ENCODE measurements at regions not wholly inside any gene's neighbourhood (a gene's known extent, or its start where the extent isn't known, plus 50 kb on each side); places are given as distances from the start of the nearest gene placed in this dataset.

GRCh38 chr3:150330174-150330573 lies 77.9 kb upstream of the TSC22D2 start:
- ChIA-PET POLR2A (ENCODE audit: low non-redundant PET) (no interaction called here), CTCF (no interaction called here)
- no peak for TF ChIP-seq CTCF (conservative IDR thresholded peaks at IDR 0.05; ENCODE audit: low read depth)
- no peak overlapping the region for H3K27ac ChIP-seq
- DNase-seq (ENCODE audit: low spot score) = no peak

- no peak for DNase-seq (ENCODE audit: low spot score)
- ChIA-PET CTCF (no interaction called here), POLR2A (ENCODE audit: low non-redundant PET) (no interaction called here)
- TF ChIP-seq CTCF (conservative IDR thresholded peaks at IDR 0.05; ENCODE audit: low read depth) = no peak
- no peak overlapping the region for H3K27ac ChIP-seq
Measured at GRCh38 chr3:150329408-150329807, 78.7 kb upstream of the TSC22D2 start.

DNA sequence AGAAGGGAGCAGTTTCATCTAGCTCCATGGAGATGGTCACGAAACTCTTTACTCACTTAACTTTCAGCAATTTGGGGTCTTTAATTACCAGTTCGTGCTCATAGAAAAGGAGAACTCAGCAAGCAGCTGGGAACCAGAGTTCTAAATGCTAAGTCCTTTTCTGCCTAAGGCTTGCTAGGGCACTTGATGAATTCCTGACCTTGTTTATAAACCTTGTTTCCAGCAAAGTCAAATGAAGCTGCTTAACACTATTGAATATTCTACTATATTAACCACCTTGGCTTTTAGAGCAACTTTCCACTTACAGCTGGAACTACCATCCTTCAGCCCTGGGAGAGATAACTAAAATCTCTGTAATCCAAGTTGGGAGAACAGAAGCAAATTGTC lies 79.5 kb upstream of the TSC22D2 start:
- no peak overlapping the region for H3K27ac ChIP-seq
- POLR2A ChIA-PET (ENCODE audit: low non-redundant PET) = no interaction called here
- TF ChIP-seq CTCF (conservative IDR thresholded peaks at IDR 0.05; ENCODE audit: low read depth) = no peak
- DNase-seq (ENCODE audit: low spot score) = no peak
- CTCF ChIA-PET = no interaction called here

DNA sequence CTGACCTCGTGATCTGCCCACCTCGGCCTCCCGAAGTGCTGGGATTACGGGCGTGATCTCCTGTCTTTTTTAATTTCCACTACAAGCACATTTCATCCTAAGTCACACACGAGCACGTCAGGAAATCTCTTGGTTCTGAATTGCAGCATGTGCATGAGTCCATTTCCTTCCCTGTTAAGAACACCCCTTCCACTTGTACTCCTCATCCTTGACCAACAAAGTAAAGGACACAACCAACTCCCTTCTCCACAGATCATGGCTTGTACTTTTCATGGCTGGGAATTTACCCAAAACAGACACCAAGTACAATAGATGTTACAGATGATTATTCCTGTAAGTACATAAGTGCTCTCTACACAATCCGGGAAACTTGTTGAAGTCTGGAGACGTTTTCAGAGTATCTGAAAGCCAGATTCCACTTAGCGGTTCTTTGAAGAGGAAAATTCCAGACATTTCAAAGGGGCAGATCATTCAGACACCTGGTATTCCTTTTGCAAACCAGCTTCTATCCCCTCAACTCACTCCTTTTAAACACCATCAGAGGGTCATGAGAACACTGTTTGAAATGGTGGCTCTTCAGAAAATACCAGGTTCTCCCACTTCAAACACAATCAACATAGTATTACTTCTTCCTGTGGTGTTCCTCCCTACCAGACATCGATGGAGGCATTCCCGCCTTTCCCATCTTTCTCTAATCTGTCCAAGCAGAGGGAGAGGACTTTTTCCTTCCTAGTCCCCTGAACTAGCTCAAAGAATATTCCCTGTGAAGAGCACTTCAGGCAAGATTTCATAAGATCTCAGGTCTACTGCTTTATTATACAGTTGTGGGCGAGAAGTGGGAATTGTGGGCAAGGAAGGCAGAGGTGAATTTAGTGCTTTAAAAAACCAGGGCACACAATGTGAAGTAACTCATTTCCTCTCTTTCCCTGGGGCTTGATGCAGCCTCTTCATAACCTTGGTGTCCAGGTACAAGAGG lies 80.1 kb upstream of the TSC22D2 start:
- ChIA-PET CTCF (no interaction called here), POLR2A (ENCODE audit: low non-redundant PET) (no interaction called here)
- DNase-seq (ENCODE audit: low spot score) = no peak
- no peak for TF ChIP-seq CTCF (conservative IDR thresholded peaks at IDR 0.05; ENCODE audit: low read depth)
- H3K27ac ChIP-seq = no peak overlapping the region

DNA sequence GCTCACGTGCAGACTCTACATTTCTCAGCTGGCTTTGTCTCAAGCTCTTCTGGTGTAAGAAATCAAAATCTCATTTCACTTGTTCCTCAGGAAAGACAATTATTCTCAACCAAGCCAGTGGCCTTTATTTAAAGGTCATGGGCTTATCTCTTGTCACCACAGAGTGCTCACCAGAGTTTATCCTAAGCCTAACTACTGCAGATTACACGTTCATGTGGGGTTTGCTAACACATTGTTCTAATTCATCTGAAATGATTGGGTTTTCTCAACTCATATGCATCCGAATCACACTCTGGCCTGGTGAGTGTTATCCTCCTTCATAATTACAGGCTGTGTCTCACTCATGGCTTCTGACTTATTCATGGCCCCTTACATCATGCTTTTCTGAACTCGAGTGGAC lies 83.3 kb upstream of the TSC22D2 start:
- POLR2A ChIA-PET (ENCODE audit: low non-redundant PET) = no interaction called here
- CTCF ChIA-PET = no interaction called here
- TF ChIP-seq CTCF (conservative IDR thresholded peaks at IDR 0.05; ENCODE audit: low read depth) = no peak
- H3K27ac ChIP-seq = no peak overlapping the region
- DNase-seq (ENCODE audit: low spot score) = no peak

DNA sequence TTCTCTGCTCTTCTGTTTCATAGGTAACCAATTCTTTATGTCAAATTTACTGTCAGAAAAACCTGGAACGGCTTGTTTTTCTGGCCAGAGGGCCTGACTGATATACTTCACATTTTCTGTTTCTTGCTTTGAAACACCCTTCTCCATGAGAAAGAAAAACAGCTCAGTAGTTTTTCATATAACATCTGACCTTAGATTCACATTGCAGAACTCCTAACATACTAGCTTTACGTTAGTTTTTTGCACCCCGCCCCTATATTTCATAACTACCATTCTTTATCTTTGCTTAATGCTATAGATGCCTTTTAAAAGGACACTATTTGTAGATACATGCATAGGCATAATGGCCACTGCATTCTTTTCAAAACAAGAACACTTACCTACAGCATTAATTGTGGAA lies 83.9 kb upstream of the TSC22D2 start:
- no peak for DNase-seq (ENCODE audit: low spot score)
- ChIA-PET POLR2A (ENCODE audit: low non-redundant PET) (interaction anchor here (0.5 kb wide), 1 partner anchor 10 kb away, joined by 3 read pairs; no protein-coding TSS in a partner anchor), CTCF (no interaction called here)
- H3K27ac ChIP-seq = no peak overlapping the region
- no peak for TF ChIP-seq CTCF (conservative IDR thresholded peaks at IDR 0.05; ENCODE audit: low read depth)

Measured in RWPE1 (cell line).